HL-60 (cell line): ENCODE measurements at regions not wholly inside any gene's neighbourhood (a gene's known extent, or its start where the extent isn't known, plus 50 kb on each side); places are given as distances from the start of the nearest gene placed in this dataset.

ENCODE experiments used
- DNase-seq, 2 experiments: peaks; one replicate each; pipeline ENCODE4 v3.0.0-alpha.2; 2010 to 2020; ENCODE audit warnings: low read depth in 1 of 2, low spot score in 1 of 2
- H3K27ac ChIP-seq: fragments of 250-450 bp; sonication (Bioruptor Pico); replicated peaks from 2 replicates; pipeline ENCODE4 v1.5.1; 2020; ENCODE audit warnings: mild to moderate bottlenecking, moderate library complexity
- H3K27me3 ChIP-seq: fragments of 250-450 bp; sonication (Bioruptor Pico); 2 replicates; pipeline ENCODE4 v1.5.1; 2021; ENCODE audit warnings: mild to moderate bottlenecking, moderate library complexity; ENCODE audit not compliant: insufficient read depth, poor library complexity, severe bottlenecking
- H3K4me3 ChIP-seq: replicated peaks from 2 replicates; pipeline ENCODE4 v1.5.1; 2011; ENCODE audit warnings: mild to moderate bottlenecking, control low read depth, low read length; ENCODE audit not compliant: insufficient read depth
- CTCF ChIP-seq: IDR thresholded peaks from one replicate; pipeline ENCODE4 v1.5.1; 2011; ENCODE audit warnings: low read length, control low read depth, inconsistent platforms; ENCODE audit not compliant: insufficient read depth
- GABPA ChIP-seq: IDR thresholded peaks from 2 replicates; pipeline ENCODE4 v1.6.1; 2012; ENCODE audit warnings: low read depth
- POLR2AphosphoS5 ChIP-seq: IDR thresholded peaks from 2 replicates; pipeline ENCODE4 v1.6.1; 2012; ENCODE audit warnings: low read depth
- SPI1 ChIP-seq: IDR thresholded peaks from 2 replicates; pipeline ENCODE4 v1.6.1; 2012; ENCODE audit warnings: low read depth, mild to moderate bottlenecking, borderline replicate concordance
- TF ChIP-seq, protein P1 (sequence below): IDR thresholded peaks from 2 replicates; pipeline ENCODE4 v1.6.1; 2012; ENCODE audit warnings: low read depth; ENCODE audit not compliant: insufficient replicate concordance

GRCh38 chr6:159512571-159512970, 180.5 kb downstream of the SOD2 start:
- DNase-seq = no peak
- Histone ChIP-seq H3K27ac (no peak overlapping the region), H3K27me3 (no peaks in the 10 kb centered on the region), H3K4me3 (no peak overlapping the region)
- TF ChIP-seq SPI1 (no peak), POLR2AphosphoS5 (no peak), GABPA (no peak), CTCF (no peak)
- TF ChIP-seq, protein P1, sequence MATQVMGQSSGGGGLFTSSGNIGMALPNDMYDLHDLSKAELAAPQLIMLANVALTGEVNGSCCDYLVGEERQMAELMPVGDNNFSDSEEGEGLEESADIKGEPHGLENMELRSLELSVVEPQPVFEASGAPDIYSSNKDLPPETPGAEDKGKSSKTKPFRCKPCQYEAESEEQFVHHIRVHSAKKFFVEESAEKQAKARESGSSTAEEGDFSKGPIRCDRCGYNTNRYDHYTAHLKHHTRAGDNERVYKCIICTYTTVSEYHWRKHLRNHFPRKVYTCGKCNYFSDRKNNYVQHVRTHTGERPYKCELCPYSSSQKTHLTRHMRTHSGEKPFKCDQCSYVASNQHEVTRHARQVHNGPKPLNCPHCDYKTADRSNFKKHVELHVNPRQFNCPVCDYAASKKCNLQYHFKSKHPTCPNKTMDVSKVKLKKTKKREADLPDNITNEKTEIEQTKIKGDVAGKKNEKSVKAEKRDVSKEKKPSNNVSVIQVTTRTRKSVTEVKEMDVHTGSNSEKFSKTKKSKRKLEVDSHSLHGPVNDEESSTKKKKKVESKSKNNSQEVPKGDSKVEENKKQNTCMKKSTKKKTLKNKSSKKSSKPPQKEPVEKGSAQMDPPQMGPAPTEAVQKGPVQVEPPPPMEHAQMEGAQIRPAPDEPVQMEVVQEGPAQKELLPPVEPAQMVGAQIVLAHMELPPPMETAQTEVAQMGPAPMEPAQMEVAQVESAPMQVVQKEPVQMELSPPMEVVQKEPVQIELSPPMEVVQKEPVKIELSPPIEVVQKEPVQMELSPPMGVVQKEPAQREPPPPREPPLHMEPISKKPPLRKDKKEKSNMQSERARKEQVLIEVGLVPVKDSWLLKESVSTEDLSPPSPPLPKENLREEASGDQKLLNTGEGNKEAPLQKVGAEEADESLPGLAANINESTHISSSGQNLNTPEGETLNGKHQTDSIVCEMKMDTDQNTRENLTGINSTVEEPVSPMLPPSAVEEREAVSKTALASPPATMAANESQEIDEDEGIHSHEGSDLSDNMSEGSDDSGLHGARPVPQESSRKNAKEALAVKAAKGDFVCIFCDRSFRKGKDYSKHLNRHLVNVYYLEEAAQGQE = no peak

DNA sequence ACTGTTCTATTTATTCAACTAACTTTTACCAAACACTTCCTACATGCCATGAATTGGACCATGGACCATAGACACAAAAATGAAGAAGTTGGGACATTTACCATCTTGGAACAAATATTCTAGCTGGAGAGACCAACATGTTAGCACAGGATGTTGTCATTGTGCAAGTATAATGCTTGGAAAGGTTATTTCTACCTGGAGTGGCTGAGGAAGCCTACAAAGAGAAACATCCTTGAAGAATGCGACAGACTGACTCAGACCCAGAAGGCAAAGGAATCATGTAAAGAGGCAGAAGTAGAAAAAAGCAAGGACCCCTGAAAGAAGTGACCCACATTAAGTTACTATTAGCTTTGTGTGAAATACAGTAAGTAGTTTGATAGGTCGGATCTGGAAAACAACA, 180.9 kb downstream of the SOD2 start:
- no peaks in the 10 kb centered on the region for H3K27me3 ChIP-seq
- no peak for DNase-seq
- H3K27ac ChIP-seq = no peak overlapping the region
- H3K4me3 ChIP-seq = no peak overlapping the region
- TF ChIP-seq, protein P1 = no peak
- TF ChIP-seq POLR2AphosphoS5 (no peak), CTCF (no peak), GABPA (no peak), SPI1 (no peak)

DNA sequence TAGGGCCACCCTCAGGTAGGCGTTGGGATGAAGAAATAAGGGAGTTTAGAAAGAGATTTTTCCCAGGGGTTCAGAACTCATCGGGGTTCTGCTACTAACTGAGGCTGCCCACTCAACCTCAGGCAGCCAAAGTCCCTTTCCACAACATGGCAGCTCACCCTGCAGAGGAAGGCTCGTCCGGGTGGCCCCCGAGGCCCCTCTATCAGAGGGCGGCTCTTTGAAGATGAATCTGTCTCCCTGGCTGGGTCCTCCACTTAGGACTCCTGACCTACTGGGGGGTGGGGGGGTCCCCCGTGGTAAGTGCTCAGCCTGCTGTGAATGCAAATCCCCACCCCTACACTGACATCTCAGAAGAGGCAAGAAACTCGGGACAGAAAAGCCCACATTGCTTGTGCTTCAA, 182.9 kb downstream of the SOD2 start:
- no peak for DNase-seq
- no peak overlapping the region for H3K4me3 ChIP-seq
- H3K27ac ChIP-seq = no peak overlapping the region
- no peaks in the 10 kb centered on the region for H3K27me3 ChIP-seq
- TF ChIP-seq, protein P1 = no peak
- TF ChIP-seq POLR2AphosphoS5 (no peak), SPI1 (no peak), GABPA (no peak), CTCF (no peak)
